ENCODE measurements at regions not wholly inside any gene's neighbourhood (a gene's known extent, or its start where the extent isn't known, plus 50 kb on each side); places are given as distances from the start of the nearest gene placed in this dataset.

DNA sequence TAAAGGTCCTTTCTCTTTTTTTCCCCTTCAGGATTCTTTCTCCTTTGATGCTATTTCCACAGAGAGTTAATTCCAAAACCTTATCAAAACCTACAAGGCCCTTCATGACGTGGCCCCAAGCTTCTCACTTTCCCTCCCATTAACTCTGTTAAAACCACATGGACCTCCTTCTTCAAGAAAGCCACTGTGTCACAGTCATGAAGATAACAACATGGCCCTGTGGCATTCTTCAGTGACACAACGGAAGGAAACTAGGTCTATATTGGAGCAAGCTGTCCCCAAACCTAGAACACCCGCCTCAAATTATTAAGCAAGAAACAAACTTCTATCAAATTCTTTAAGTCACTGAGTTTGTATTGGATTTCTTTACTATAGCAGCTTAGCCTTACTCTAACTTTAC is 611.1 kb downstream of the NUF2 start:
- ChIA-PET CTCF (no interaction called here), POLR2A (no interaction called here)
- TF ChIP-seq, protein P1, sequence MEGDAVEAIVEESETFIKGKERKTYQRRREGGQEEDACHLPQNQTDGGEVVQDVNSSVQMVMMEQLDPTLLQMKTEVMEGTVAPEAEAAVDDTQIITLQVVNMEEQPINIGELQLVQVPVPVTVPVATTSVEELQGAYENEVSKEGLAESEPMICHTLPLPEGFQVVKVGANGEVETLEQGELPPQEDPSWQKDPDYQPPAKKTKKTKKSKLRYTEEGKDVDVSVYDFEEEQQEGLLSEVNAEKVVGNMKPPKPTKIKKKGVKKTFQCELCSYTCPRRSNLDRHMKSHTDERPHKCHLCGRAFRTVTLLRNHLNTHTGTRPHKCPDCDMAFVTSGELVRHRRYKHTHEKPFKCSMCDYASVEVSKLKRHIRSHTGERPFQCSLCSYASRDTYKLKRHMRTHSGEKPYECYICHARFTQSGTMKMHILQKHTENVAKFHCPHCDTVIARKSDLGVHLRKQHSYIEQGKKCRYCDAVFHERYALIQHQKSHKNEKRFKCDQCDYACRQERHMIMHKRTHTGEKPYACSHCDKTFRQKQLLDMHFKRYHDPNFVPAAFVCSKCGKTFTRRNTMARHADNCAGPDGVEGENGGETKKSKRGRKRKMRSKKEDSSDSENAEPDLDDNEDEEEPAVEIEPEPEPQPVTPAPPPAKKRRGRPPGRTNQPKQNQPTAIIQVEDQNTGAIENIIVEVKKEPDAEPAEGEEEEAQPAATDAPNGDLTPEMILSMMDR (IDR thresholded peaks at IDR 0.05; ENCODE audit: control extremely low read depth, extremely low read depth, low read depth, missing control alignments), result no peak
- no peak for DNase-seq (ENCODE audit: extremely low spot score)

DNA sequence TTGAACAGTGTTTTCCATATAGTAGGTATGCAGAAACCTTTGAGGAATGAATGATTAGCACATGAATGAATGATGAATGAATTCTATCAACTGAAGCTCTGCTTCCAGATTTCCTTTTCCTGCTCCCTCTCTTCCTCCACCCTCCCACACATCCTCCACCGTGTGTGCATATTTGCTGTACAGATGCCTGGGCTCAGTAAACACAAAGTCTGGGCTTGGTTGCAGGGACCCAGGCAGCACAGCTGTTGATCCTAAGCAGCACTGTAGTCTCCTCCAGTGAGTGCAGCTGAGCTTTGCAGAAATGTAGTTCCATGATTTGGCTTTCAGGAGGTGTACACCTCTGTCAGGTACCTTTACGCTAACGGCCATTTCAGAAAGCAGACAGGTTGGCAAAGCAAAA is 611.7 kb downstream of the NUF2 start:
- TF ChIP-seq, protein P1 (IDR thresholded peaks at IDR 0.05; ENCODE audit: control extremely low read depth, extremely low read depth, low read depth, missing control alignments), result no peak
- no peak for DNase-seq (ENCODE audit: extremely low spot score)
- ChIA-PET CTCF (interaction anchor here (1.3 kb wide), 1 partner anchor 35 kb away, joined by 3 read pairs; no protein-coding TSS in a partner anchor), POLR2A (no interaction called here)

DNA sequence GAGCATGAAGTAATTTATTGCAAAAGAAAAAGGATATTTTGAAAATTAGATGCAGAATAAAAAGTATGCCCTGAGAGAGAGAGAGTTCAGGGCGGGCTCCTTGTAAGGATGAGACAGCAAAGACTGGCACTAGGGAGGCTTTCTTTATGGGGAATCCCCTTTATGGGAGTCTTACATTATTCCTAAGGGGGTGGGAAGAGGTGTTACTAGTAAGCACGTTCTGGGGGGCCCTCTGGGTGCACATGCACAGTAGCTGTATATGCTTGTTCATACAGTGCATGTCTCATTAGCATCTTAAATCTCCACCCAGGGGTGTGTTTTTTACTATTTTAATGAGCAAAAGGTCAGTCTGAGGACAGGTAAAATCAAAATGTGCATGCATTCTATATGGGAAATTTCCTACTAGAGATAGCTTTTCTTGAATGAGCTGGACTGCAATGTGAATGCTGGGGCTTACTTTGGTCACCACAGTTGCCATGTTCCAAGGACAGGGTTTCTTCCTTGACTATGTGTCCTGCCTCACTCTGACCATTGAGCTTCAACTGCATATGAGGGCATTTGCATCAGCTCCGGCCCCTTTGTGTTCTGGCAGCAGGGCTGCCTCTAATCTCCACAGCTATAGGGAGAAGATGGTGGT is 614.1 kb downstream of the NUF2 start:
- DNase-seq (ENCODE audit: extremely low spot score), result no peak
- ChIA-PET CTCF (interaction anchor here (1.6 kb wide), 2 partner anchors 9 to 17 kb away, joined by 3 to 4 read pairs; no protein-coding TSS in a partner anchor), POLR2A (no interaction called here)
- TF ChIP-seq, protein P1 (IDR thresholded peaks at IDR 0.05; ENCODE audit: control extremely low read depth, extremely low read depth, low read depth, missing control alignments), result no peak

DNA sequence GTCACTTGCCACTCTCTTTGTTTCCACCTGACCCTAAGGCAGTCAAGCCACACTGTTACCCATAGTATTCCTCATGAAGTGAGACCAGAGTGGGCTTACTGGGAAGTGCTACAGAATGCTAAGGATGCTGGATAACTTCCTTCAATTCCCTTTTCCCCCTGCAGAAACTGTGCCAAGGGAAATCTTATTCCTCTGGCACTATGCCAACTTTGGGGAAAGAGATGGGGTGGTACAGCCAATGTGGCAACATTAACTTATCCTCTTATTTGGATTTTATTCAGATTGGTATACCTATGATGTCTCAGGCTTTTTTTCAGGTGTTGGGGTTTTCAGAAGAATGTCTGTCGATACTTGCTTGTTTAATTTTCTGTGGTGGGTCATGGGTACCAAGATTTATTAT is 599.4 kb upstream of the PBX1 start:
- ChIA-PET CTCF (no interaction called here), POLR2A (no interaction called here)
- DNase-seq (ENCODE audit: extremely low spot score), result no peak
- TF ChIP-seq, protein P1 (IDR thresholded peaks at IDR 0.05; ENCODE audit: control extremely low read depth, extremely low read depth, low read depth, missing control alignments), result no peak

DNA sequence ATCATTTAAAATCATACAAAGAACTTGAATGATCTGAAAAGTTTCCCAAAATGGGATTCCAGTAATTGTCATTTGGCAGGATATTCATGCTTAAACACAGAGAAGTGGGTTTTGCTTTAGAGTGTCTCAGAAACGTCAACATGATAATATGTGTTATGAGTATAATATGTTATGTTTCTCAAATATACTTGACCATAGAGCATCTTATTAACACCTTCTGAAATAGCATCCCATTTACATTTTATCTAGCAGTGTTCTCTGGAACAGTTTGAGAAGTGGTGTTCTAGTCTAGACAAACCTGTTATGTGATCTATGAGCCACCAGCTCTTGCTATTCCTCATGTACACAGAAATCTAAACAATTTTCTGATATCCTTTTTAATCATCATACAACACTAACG is 588.8 kb upstream of the PBX1 start:
- DNase-seq (ENCODE audit: extremely low spot score), result no peak
- POLR2A ChIA-PET, result no interaction called here
- TF ChIP-seq, protein P1 (IDR thresholded peaks at IDR 0.05; ENCODE audit: control extremely low read depth, extremely low read depth, low read depth, missing control alignments), result no peak
- CTCF ChIA-PET, result no interaction called here

DNA sequence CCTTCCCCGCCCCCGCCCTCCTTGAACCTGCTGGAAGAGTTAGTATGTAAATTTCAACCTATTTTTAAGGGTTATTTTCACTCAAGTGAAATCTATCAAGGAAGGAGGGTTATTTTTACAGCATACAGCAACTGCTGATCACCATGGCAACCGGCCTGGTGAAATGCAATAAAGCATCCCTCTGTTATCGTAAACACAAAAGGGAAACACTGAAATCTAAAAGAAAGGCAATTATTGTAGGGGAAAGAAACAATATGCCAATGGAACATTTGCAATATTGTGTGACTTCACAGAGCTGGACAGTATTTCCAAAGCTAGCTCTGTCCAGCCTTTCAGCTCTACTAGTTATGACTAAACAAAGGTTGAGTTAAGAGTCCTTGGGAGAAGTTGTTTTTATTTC is 588.3 kb upstream of the PBX1 start:
- ChIA-PET POLR2A (no interaction called here), CTCF (no interaction called here)
- no peak for DNase-seq (ENCODE audit: extremely low spot score)
- TF ChIP-seq, protein P1 (IDR thresholded peaks at IDR 0.05; ENCODE audit: control extremely low read depth, extremely low read depth, low read depth, missing control alignments), result no peak
